Mesodermal cell (in vitro differentiated cells): ENCODE measurements at regions not wholly inside any gene's neighbourhood (a gene's known extent, or its start where the extent isn't known, plus 50 kb on each side); places are given as distances from the start of the nearest gene placed in this dataset.

Source experiments
- H3K27ac ChIP-seq: 2 replicates; pipeline ENCODE4 v1.7.0; 2013; ENCODE audit warnings: mild to moderate bottlenecking, low read depth, low read length, moderate library complexity; ENCODE audit not compliant: severe bottlenecking
- H3K36me3 ChIP-seq: 2 replicates; pipeline ENCODE4 v1.7.1; 2013; ENCODE audit warnings: mild to moderate bottlenecking, low read length, moderate library complexity; ENCODE audit not compliant: control insufficient read depth, insufficient read depth
- H3K4me1 ChIP-seq: one replicate; pipeline ENCODE4 v1.7.1; 2013; ENCODE audit warnings: mild to moderate bottlenecking, low read length; ENCODE audit not compliant: insufficient read depth, control insufficient read depth, poor library complexity, severe bottlenecking
- H3K4me3 ChIP-seq: 2 replicates; pipeline ENCODE4 v1.7.0; 2013; ENCODE audit warnings: low read length, control low read depth, mild to moderate bottlenecking; ENCODE audit not compliant: insufficient read depth, poor library complexity, severe bottlenecking; ENCODE audit errors: extremely low read depth
- H3K9me3 ChIP-seq: 2 replicates; pipeline ENCODE4 v1.7.1; 2013; ENCODE audit warnings: mild to moderate bottlenecking, low read length, moderate library complexity; ENCODE audit not compliant: control insufficient read depth
- whole genome bisulfite sequencing, 2 experiments: methylation state at CpG; one replicate each; pipeline ENCODE4 v1.1.5; 2013; ENCODE audit warnings: missing lambda C conversion rate in 2 of 2; ENCODE audit not compliant: insufficient coverage in 2 of 2; 5-methylcytosine and 5-hydroxymethylcytosine counted together

GRCh38 chr12:86929962-86930361 is 673.8 kb upstream of the MGAT4C start:
- no CpG with 5 or more reads among the region's 2 CpGs for WGBS, 2 experiments

GRCh38 chr12:86917121-86917520 is 660.9 kb upstream of the MGAT4C start:
- Histone ChIP-seq H3K36me3 (no peaks in the 10 kb centered on the region), H3K4me1 (no peaks in the 10 kb centered on the region), H3K9me3 (no peaks in the 10 kb centered on the region), H3K4me3 (no peak overlapping the region), H3K27ac (no peak overlapping the region)
- WGBS, 2 experiments = no CpG with 5 or more reads among the region's 1 CpG

More at GRCh38 chr12:86929962-86930361, 673.8 kb upstream of the MGAT4C start:
- H3K27ac ChIP-seq = no peak overlapping the region
- H3K9me3 ChIP-seq = no peaks in the 10 kb centered on the region
- H3K36me3 ChIP-seq = no peaks in the 10 kb centered on the region
- no peak overlapping the region for H3K4me3 ChIP-seq
- no peaks in the 10 kb centered on the region for H3K4me1 ChIP-seq

GRCh38 chr12:86914721-86915120 is 658.5 kb upstream of the MGAT4C start:
- no peaks in the 10 kb centered on the region for H3K9me3 ChIP-seq
- no peaks in the 10 kb centered on the region for H3K36me3 ChIP-seq
- no peaks in the 10 kb centered on the region for H3K4me1 ChIP-seq
- H3K4me3 ChIP-seq = no peak overlapping the region
- H3K27ac ChIP-seq = no peak overlapping the region

- no peak overlapping the region for H3K4me3 ChIP-seq
- no peaks in the 10 kb centered on the region for H3K9me3 ChIP-seq
- WGBS, 2 experiments = 88 to 90% methylated on average over 3 of the region's 3 CpGs
- no peaks in the 10 kb centered on the region for H3K4me1 ChIP-seq
- H3K27ac ChIP-seq = no peak overlapping the region
- no peaks in the 10 kb centered on the region for H3K36me3 ChIP-seq
These were observed 655.8 kb upstream of the MGAT4C start for GRCh38 chr12:86911973-86912372.

GRCh38 chr12:86903159-86903558 is 647.0 kb upstream of the MGAT4C start:
- no CpG with 5 or more reads among the region's 1 CpG for WGBS, 2 experiments
- H3K9me3 ChIP-seq = no peaks in the 10 kb centered on the region
- H3K27ac ChIP-seq = no peak overlapping the region
- H3K36me3 ChIP-seq = no peaks in the 10 kb centered on the region
- H3K4me3 ChIP-seq = no peak overlapping the region
- H3K4me1 ChIP-seq = no peaks in the 10 kb centered on the region

GRCh38 chr12:86860776-86861175 is 604.6 kb upstream of the MGAT4C start:
- Histone ChIP-seq H3K4me1 (no peaks in the 10 kb centered on the region), H3K9me3 (no peaks in the 10 kb centered on the region), H3K27ac (no peak overlapping the region), H3K36me3 (no peaks in the 10 kb centered on the region), H3K4me3 (no peak overlapping the region)
- 100% methylated on average over 1 of the region's 3 CpGs; no CpG with 5 or more reads in 1 of the 2 experiments for WGBS, 2 experiments

GRCh38 chr12:86852451-86852850 is 596.3 kb upstream of the MGAT4C start:
- no peaks in the 10 kb centered on the region for H3K4me1 ChIP-seq
- H3K27ac ChIP-seq = no peak overlapping the region
- no peak overlapping the region for H3K4me3 ChIP-seq
- WGBS, 2 experiments = no CpG with 5 or more reads among the region's 1 CpG
- H3K36me3 ChIP-seq = no peaks in the 10 kb centered on the region
- H3K9me3 ChIP-seq = no peaks in the 10 kb centered on the region

GRCh38 chr12:86838711-86839110 is 582.5 kb upstream of the MGAT4C start:
- 44 to 83% methylated on average over 2 to 3 of the region's 4 CpGs for WGBS, 2 experiments
- Histone ChIP-seq H3K4me3 (no peak overlapping the region), H3K4me1 (no peaks in the 10 kb centered on the region), H3K9me3 (no peaks in the 10 kb centered on the region), H3K36me3 (no peaks in the 10 kb centered on the region), H3K27ac (no peak overlapping the region)

- no CpG with 5 or more reads among the region's 1 CpG for WGBS, 2 experiments
- Histone ChIP-seq H3K4me1 (no peaks in the 10 kb centered on the region), H3K9me3 (no peaks in the 10 kb centered on the region), H3K36me3 (no peaks in the 10 kb centered on the region), H3K27ac (no peak overlapping the region), H3K4me3 (no peak overlapping the region)
These were observed 582.1 kb upstream of the MGAT4C start for GRCh38 chr12:86838260-86838659.

GRCh38 chr12:86837246-86837645 is 581.1 kb upstream of the MGAT4C start:
- H3K4me3 ChIP-seq = no peak overlapping the region
- no peaks in the 10 kb centered on the region for H3K36me3 ChIP-seq
- H3K27ac ChIP-seq = no peak overlapping the region
- no CpG with 5 or more reads among the region's 1 CpG for WGBS, 2 experiments
- no peaks in the 10 kb centered on the region for H3K9me3 ChIP-seq
- H3K4me1 ChIP-seq = no peaks in the 10 kb centered on the region

- WGBS, 2 experiments = no CpG with 5 or more reads among the region's 1 CpG
- Histone ChIP-seq H3K27ac (no peak overlapping the region), H3K9me3 (no peaks in the 10 kb centered on the region), H3K36me3 (no peaks in the 10 kb centered on the region), H3K4me1 (no peaks in the 10 kb centered on the region), H3K4me3 (no peak overlapping the region)
These were observed 578.0 kb upstream of the MGAT4C start for GRCh38 chr12:86834217-86834616.

- Histone ChIP-seq H3K4me1 (no peaks in the 10 kb centered on the region), H3K36me3 (no peaks in the 10 kb centered on the region), H3K4me3 (no peak overlapping the region), H3K27ac (no peak overlapping the region), H3K9me3 (no peaks in the 10 kb centered on the region)
- no CpG with 5 or more reads among the region's 2 CpGs for WGBS, 2 experiments
These were observed 571.2 kb upstream of the MGAT4C start for GRCh38 chr12:86827409-86827808.
